ENCODE measurements at regions not wholly inside any gene's neighbourhood (a gene's known extent, or its start where the extent isn't known, plus 50 kb on each side); places are given as distances from the start of the nearest gene placed in this dataset.

- Mint-ChIP-seq H3K27ac (no peak overlapping the region), H3K4me3 (ENCODE audit: low read depth) (no peak overlapping the region), H3K4me1 (ENCODE audit: low read depth) (peaks cover 27% of the 10 kb centered on the region), H3K27me3 (peaks cover 36% of the 10 kb centered on the region), H3K36me3 (ENCODE audit: insufficient read depth) (no peaks in the 10 kb centered on the region), H3K9me3 (ENCODE audit: low read depth) (no peaks in the 10 kb centered on the region)
- DNase-seq (ENCODE audit: low spot score, unreplicated experiment): no peak
- TF ChIP-seq CTCF (IDR thresholded peaks at IDR 0.05; ENCODE audit: unreplicated experiment): no peak
These were observed 86.6 kb upstream of the OTX2 start for GRCh38 chr14:56896922-56897321.

GRCh38 chr14:56896231-56896630 is 86.0 kb upstream of the OTX2 start:
- Mint-ChIP-seq H3K27ac (no peak overlapping the region), H3K36me3 (ENCODE audit: insufficient read depth) (no peaks in the 10 kb centered on the region), H3K27me3 (peaks cover 43% of the 10 kb centered on the region), H3K4me3 (ENCODE audit: low read depth) (no peak overlapping the region), H3K4me1 (ENCODE audit: low read depth) (peaks cover 26% of the 10 kb centered on the region), H3K9me3 (ENCODE audit: low read depth) (no peaks in the 10 kb centered on the region)
- no peak for TF ChIP-seq CTCF (IDR thresholded peaks at IDR 0.05; ENCODE audit: unreplicated experiment)
- no peak for DNase-seq (ENCODE audit: low spot score, unreplicated experiment)

DNA sequence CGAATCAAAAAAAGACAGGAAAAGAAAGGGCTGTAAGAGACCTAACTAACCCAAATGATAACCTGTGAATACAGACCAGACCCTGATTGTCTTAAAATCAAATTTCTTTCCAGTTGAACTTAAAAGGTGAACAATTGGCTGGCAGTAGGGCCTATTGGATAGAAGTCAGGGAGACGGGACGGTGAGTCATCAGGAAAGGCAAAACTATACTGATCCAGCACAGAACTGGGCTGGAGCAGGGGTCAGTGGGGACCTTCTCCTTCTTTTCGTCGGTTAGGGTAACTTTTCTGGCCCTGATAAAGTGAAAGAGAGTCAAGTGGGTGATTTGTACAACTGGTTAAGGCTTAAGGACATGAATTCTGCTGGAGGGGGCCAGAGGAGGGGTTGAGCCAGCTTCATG is 84.9 kb upstream of the OTX2 start:
- Mint-ChIP-seq H3K4me3 (ENCODE audit: low read depth) (no peak overlapping the region), H3K36me3 (ENCODE audit: insufficient read depth) (no peaks in the 10 kb centered on the region), H3K9me3 (ENCODE audit: low read depth) (no peaks in the 10 kb centered on the region), H3K27ac (no peak overlapping the region), H3K4me1 (ENCODE audit: low read depth) (peaks cover 16% of the 10 kb centered on the region), H3K27me3 (peaks cover 46% of the 10 kb centered on the region)
- no peak for DNase-seq (ENCODE audit: low spot score, unreplicated experiment)
- TF ChIP-seq CTCF (IDR thresholded peaks at IDR 0.05; ENCODE audit: unreplicated experiment): no peak

DNA sequence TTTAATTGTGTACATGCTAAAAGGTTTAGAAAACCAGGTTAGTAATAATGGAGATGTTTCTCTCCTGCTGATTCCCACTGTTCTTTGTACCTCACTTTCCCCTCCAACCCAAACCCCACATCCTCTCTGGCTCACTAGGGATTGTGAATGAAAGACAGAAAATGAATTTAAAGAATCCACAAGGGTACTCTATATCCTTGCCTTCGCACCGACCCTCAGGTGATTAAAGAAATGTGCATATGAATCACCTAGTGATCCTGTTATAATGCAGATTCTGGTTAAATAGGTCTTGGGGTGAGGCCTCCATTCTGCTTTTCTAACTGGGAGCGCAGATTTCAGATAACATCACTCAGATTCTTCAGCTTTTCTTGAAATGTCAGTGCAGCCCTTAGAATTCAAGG is 84.3 kb upstream of the OTX2 start:
- no peak for TF ChIP-seq CTCF (IDR thresholded peaks at IDR 0.05; ENCODE audit: unreplicated experiment)
- no peak overlapping the region for H3K4me3 Mint-ChIP-seq (ENCODE audit: low read depth)
- H3K4me1 Mint-ChIP-seq (ENCODE audit: low read depth): peaks cover 11% of the 10 kb centered on the region
- no peaks in the 10 kb centered on the region for H3K36me3 Mint-ChIP-seq (ENCODE audit: insufficient read depth)
- H3K27me3 Mint-ChIP-seq: peaks cover 46% of the 10 kb centered on the region
- H3K27ac Mint-ChIP-seq: no peak overlapping the region
- H3K9me3 Mint-ChIP-seq (ENCODE audit: low read depth): no peaks in the 10 kb centered on the region
- DNase-seq (ENCODE audit: low spot score, unreplicated experiment): no peak

DNA sequence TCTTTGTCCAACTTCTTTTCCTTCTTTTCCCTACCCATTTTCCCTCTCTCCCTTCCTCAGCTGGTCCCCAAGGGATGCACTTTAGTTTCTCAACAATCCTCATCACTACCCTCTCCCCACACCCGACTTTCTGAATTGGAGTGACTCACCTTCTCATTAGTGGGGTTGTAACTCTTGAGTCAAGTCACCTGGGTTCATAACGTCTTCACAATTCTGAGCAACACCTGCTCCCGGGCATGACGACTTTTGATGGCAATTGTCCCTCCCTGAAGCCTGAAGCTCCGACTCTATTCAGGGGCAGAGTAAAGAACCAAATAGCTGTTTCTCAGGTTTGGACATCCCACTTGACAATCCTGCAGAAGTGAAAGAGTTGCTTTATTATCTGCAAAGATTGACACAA is 82.7 kb upstream of the OTX2 start:
- H3K27me3 Mint-ChIP-seq: peaks cover 58% of the 10 kb centered on the region
- H3K36me3 Mint-ChIP-seq (ENCODE audit: insufficient read depth): no peaks in the 10 kb centered on the region
- no peak overlapping the region for H3K4me3 Mint-ChIP-seq (ENCODE audit: low read depth)

More for the DNA sequence above, 82.7 kb upstream of the OTX2 start:
- no peak for DNase-seq (ENCODE audit: low spot score, unreplicated experiment)
- Mint-ChIP-seq H3K9me3 (ENCODE audit: low read depth) (no peaks in the 10 kb centered on the region), H3K27ac (no peak overlapping the region), H3K4me1 (ENCODE audit: low read depth) (peaks cover 7% of the 10 kb centered on the region)
- TF ChIP-seq CTCF (IDR thresholded peaks at IDR 0.05; ENCODE audit: unreplicated experiment): no peak

All from progenitor cell of endocrine pancreas (in vitro differentiated cells).